ENCODE measurements at regions not wholly inside any gene's neighbourhood (a gene's known extent, or its start where the extent isn't known, plus 50 kb on each side); places are given as distances from the start of the nearest gene placed in this dataset.

GRCh38 chr4:175947117-175947722 is 118.4 kb upstream of the WDR17 start:
- no peak for DNase-seq (ENCODE audit: low read depth in 3 of 3)

- no peak for DNase-seq (ENCODE audit: low read depth in 3 of 3)
Measured at GRCh38 chr4:175951794-175952193, 113.8 kb upstream of the WDR17 start.

GRCh38 chr4:175953116-175953515 is 112.5 kb upstream of the WDR17 start:
- no peak for DNase-seq (ENCODE audit: low read depth in 3 of 3)

- DNase-seq (ENCODE audit: low read depth in 3 of 3): no peak
Measured at GRCh38 chr4:175953960-175954521, 111.6 kb upstream of the WDR17 start.

- no peak for DNase-seq (ENCODE audit: low read depth in 3 of 3)
Measured at GRCh38 chr4:175954685-175955084, 111.0 kb upstream of the WDR17 start.

GRCh38 chr4:175961604-175962003 is 104.0 kb upstream of the WDR17 start:
- DNase-seq (ENCODE audit: low read depth in 3 of 3): no peak

- no peak for DNase-seq (ENCODE audit: low read depth in 3 of 3)
Measured at GRCh38 chr4:175970072-175970471, 95.6 kb upstream of the WDR17 start.

GRCh38 chr4:175970724-175971123 is 94.9 kb upstream of the WDR17 start:
- no peak for DNase-seq (ENCODE audit: low read depth in 3 of 3)

DNA sequence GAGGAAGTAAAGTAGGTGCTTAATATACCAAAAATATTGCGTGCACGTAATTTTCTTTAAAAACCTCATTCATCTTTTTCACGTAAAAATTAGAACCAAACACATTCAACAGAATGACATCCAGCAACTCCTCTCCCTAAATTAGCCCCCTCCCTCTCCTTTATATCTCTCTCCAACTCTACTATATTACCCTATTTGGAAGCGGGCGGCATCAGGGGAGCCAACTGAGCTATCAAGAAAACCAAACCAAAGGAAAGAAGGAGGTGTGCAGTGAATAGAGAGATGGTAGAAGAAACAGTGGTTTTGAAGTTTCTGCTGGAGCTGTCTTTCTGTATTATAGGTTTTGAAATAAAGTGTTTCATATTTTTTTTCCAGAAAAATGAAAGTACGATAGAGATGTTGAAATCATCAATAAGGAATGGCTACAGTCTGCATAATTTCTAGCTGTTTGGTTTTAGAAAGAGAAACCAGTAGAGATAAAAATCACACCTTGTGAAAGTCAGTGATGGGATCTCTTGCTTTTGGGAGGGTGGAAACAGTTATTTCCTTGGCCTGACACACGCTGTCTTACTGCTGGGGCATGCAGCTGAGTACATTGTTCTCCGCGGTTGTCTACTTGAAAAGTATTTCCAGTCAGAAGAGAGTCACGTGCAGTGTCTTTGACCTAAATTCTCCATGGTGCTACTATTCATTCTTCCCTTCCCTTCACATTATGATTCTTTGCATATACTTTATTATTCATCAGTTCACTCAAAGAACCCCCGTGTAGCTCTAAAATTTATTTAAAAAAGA is 94.1 kb upstream of the WDR17 start:
- no peak for DNase-seq (ENCODE audit: low read depth in 3 of 3)

- DNase-seq (ENCODE audit: low read depth in 3 of 3): no peak
Measured at GRCh38 chr4:175973027-175973923, 92.4 kb upstream of the WDR17 start.

DNA sequence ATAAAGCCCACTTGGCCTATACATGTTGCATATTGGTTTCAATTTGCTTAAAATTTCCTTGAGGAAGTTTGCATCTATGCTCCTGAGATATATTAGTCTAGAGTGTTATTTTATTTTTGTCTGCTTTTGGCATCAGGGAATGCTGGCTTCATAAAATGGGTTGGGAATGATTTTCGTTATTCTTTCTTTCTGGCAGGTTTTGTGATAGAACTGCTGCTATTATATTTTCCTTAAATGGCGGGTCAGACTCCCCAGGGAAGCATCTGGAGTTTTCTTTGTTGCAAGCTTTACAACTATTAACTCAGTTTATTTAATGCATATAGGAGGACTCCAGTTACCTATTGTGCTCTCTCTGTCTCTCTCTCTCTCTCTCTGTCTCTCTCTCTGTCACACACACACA is 82.0 kb upstream of the WDR17 start:
- no peak for DNase-seq (ENCODE audit: low read depth in 3 of 3)

DNA sequence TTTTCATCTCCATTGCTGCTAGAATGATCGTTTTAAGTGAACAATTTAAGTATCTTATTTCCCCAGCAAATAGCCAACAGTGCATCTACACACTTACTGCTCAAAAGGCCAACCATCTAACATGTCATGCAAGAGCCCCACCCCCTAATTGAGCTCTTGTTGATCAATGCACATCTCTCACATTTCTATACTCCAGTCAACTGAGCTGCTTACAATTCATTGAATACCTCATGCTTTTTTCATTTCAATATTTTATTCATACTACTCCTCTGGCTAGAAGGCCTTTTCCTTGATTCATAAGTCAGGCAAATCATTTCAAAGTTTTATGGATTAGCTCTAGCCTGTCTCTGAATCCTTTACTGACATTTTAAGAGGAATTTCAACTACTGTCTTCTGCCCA is 79.0 kb upstream of the WDR17 start:
- no peak for DNase-seq (ENCODE audit: low read depth in 3 of 3)

DNA sequence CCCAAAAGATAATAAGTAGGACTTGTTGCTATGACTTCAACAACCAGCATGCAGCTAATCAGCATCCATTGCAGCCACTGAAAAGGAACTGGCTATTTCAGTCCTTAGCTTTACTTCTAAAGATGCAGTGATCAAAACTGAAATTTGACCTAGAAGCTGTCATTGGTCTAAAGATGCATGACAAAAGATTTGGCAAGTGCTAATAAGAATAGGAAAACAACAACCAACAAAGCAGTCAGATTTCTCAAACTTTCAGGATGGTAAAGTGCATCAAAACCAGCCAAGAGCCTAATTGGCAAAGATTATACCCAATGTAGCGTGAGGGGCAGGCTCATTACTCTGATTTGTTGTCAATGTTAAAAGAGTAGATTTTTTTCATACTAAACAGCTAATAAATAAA is 77.1 kb upstream of the WDR17 start:
- no peak for DNase-seq (ENCODE audit: low read depth in 3 of 3)

DNA sequence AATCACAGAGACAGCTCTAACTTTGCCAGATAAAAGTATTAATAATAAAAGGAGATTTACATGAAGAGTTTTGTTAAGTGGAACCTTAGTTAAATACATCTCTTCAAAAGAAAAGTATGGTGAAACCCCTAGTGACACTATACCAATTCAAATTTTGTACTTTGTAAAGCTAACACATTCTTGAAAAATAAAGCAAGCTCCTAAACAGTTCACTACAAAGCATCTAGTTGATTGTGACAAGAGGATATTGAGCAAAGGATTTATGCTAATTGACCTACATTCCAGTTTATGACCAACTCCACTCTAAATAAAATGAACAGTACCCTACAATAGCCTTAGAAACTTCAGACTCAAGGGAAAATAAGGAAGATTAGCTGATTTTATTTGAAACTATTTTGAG is 69.4 kb upstream of the WDR17 start:
- DNase-seq (ENCODE audit: low read depth in 3 of 3): no peak

- no peak for DNase-seq (ENCODE audit: low read depth in 3 of 3)
Measured at GRCh38 chr4:175997291-175997690, 68.3 kb upstream of the WDR17 start.

DNA sequence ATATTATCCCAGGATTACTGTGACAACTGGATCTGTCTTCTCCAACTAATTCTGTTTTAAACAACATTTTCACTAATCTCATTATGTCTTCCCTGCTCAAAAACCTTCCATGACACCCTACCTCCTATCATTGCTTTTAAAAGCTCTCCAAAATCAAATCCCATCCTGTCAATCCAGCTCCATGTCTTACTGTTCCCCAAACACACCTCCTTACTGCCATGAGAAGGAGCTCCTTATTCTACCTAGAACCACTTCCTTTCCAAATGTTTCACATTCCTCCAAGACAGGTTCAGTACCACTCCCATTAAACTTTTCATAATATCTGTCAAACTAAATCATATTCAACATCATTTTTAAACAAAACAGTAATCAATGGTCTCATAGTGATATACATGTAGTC is 66.9 kb upstream of the WDR17 start:
- no peak for DNase-seq (ENCODE audit: low read depth in 3 of 3)

DNA sequence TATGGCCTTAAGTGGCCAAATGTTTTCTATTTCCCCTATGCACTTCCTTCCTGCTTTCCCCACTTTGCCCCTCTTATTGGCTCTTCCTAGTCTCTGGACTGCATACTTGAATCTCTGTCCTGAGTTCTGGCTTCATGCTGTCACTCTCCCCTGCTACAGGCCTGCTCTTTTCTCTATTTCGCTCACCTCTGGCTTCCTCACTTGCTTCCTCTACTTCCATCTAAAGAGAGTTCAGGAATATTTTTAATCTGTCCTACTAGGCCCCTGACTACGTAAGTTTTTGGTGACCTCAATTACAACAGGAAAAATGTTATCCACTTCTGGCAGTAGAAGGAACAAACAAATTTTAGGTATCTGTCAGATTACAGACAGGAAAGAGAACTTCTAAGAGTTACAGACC is 65.7 kb upstream of the WDR17 start:
- DNase-seq (ENCODE audit: low read depth in 3 of 3): no peak

GRCh38 chr4:176001151-176002006 is 64.3 kb upstream of the WDR17 start:
- DNase-seq (ENCODE audit: low read depth in 3 of 3): no peak

DNA sequence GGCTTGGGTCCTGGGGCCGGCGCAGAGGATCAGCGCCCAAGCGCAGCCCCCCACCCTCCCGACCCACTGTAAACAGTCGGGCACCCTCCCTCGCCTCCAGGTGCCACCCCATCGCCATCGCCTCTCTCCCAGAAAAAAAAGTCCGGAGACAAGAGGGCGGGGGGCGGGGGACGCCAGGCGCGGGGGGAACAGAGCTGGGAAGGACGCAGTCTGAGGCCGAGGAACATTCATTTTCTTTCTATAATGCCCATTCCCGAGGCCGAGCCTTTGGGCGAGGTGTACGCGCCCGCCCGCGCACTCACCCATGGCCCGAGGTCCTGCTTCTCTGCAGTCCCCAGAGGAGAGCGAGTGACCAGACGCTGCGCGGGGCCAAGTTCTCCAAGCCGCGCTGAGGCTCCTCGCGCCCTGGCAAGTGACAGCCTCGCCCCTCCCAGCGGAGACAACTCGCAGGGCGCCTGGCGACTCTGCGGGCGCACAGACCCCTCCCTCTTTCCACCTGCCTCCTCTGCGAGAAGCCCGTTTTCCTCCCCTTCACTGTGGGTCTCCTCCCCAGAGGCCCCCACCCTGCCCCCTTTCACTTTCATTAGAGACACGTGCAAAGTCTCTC is 63.5 kb upstream of the WDR17 start:
- DNase-seq (ENCODE audit: low read depth in 3 of 3): peak in 1 of 3 experiments; percentile 4

GRCh38 chr4:176005766-176006165 is 59.9 kb upstream of the WDR17 start:
- no peak for DNase-seq (ENCODE audit: low read depth in 3 of 3)

- no peak for DNase-seq (ENCODE audit: low read depth in 3 of 3)
Measured at GRCh38 chr4:176009254-176009653, 56.4 kb upstream of the WDR17 start.

Data from stimulated activated CD4-positive, alpha-beta T cell treated with anti-CD3 and anti-CD28 coated beads, TNF-alpha, amount 100 ng/mL, for 24 hours (primary cell).